HG03469 (cell line): ENCODE measurements at regions not wholly inside any gene's neighbourhood (a gene's known extent, or its start where the extent isn't known, plus 50 kb on each side); places are given as distances from the start of the nearest gene placed in this dataset.
"Not testable (repeated sequence)": the region's sequence is repeated elsewhere in the genome, so short reads cannot be mapped to it uniquely, and the experiment has no call there.

Source experiments
- ATAC-seq: cut with Tn5 transposase; IDR thresholded peaks from one replicate; pipeline ENCODE4 v1.9.1; 2021; ENCODE audit warnings: mild to moderate bottlenecking, moderate library complexity, moderate number of reproducible peaks; ENCODE audit not compliant: unreplicated experiment

DNA sequence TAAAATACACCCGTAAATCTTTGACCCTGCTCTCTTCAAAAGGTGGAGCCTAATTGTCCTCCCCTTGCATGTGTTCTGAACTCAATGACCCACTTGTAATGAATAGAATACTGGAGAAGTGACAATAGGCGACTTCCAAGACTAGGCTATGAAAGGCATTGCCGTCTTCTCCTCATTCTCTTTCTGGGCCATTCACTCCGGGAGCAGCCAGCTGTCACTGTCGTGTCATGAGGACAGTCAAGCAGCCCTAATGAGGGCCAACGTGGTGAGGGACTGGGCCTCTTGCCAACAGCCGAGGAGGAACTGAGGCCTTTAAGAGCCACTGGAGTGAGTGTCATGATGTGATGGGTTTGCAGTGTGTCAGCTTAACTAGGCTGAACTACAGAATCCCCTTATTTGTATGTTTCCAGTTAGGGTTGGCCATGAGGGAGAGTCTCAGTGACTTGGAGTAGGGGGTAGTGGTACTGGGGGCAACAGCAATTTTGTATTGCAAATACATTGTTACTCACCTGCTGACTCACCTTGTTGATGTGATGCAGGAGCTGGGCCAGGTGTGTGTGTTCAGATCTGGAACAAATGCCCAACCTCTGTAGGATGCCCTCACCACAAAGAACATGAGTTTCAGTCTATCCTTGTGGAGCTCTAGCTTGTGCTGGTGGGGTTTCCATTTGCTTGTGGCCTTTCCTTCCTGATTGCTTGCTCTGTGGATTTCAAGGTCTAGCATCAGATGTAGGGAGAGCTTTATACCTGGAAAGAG lies 188.5 kb upstream of the PROK2 start:
- ATAC-seq = no peak

DNA sequence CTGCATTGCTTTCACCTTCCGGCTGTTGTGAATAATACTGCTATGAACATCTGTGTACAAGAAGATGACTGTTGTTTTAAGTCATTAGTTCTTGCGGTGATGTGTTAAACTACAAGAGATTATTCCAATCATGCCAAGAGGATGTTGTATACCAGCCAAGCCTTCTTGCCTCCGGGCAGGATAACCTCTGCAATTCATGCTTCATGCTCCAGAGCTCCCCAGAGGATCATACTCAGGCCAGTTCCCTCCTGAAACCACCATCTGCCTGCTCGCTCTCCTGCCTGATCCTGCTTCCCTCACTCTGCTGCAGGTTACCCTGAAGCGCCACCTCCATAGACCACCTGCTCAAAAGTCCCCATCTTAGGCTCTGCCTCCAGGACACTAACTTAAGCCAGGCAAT lies 187.1 kb upstream of the PROK2 start:
- no peak for ATAC-seq

DNA sequence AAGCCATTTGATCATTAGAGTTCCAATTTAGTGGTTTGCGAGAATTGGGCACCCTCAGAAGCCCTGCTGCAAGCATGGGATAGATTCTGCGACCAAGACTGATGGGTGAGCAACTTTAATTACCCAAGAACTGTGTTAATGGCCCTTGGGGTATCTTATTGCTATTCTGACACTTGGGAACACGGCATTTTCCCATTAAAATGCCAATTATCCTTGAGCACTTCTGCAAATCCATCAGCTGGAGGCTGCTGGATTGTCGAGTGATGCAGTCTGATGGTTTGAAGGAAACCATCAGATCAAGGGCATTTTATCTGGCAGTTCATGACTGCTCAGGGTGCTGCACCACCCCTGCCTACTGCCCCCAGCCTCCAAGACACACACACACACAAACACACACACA lies 183.6 kb upstream of the PROK2 start:
- ATAC-seq = no peak

DNA sequence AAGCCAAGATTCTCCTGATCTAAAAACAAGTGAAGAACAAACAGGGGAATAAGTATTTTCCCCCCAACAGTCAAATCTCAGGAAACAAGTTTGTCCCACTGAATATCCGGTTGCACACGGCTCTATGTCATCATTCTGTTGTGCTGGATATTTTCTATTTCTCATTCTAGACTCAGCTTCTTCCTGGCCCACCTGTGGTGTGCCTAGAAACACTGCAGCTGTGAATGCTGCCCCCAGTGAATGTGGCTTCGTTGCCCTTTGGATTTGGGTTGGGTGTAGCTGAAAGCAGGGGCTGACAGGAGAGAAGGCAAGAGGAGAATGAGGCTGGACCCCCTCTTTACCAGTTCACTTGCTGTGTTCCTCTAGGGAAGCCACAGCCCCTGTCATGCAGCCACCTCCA lies 181.2 kb upstream of the PROK2 start:
- ATAC-seq = no peak

DNA sequence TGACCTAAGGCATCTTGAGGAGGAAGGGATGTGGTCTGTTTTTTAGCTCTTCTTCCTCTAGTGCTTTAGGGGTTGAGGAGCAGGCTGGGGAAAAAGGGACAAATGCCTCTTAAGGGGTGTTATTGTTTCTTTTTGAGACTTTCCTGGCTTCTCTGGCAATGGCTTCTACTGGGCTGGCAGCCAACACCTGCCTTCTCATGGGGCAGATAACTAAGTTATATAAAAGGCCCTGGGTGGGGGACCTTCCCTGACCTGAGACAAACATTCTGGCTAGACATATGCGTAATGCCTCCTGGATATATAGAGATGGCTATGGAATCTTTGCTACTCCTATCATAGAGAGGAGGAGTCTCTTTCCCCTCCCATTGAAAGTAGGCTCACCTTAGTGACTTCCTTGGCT lies 179.2 kb upstream of the PROK2 start:
- ATAC-seq = no peak

DNA sequence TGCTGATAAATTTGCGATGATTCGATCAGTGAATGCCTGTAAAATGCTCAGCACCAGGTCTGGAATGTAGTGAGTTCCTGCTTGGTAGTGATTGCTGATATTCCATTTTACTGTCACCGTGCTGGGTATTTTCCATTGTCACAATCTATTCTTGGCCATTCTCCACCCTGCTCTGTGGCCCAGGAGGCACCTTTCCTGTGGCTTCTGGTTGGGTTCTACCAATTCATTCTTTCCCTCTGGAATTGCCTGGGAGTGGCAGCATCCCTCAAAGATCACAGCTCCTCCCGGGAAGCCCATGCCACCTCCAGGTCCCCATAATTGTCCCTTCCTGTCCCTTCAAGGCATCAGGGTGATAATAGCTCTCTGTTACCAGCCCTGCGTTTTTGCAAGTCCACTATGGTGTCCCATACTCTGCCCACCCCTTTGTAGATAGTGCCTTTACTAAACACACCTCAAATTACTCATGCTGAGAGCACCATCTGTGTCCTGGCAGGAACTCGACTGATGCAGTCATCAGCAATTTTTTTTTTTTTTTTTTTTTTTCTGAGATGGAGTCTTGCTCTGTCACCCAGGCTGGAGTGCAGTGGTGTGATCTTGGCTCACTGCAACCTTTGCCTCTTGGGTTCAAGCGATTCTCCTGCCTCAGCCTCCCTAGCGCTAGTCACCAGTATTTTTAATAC lies 177.8 kb upstream of the PROK2 start:
- no peak for ATAC-seq

DNA sequence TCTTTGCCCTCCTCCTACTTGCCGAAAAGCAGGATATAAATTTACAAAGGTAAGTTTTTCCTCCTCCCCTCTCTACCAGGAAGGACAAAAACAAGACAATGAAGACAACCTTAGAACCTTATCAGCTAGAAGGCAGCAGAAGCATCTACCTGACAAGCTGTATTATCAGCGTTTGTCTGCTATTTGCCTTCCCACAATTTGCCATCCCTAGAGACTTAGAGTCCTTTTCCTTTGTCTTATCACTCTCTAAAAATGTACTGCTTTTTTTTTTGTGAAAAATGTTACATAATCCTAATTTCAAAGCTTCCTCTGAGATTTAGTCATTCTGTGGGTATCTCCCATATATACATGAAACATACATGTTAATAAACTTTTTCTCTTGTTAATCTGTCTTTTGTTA lies 176.9 kb upstream of the PROK2 start:
- ATAC-seq = no peak

DNA sequence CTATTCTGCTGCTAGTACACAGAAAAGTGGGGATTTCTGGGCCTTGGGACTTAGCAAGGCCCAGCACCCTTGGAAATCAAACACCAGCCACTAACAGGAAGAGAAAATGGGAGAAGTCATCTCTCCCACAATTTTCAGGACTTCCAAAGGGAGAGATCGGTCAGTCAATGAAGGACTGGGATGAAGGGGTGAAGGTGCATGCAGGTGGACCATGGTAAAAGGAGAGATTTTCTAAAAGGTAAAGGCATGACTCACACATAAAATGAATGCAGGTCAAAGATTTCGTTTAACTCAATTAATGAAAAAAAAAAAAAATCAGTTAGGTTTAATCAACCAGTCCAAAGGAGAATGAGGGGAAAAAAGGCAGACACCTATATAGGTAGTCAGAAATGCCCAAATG lies 176.4 kb upstream of the PROK2 start:
- no peak for ATAC-seq

DNA sequence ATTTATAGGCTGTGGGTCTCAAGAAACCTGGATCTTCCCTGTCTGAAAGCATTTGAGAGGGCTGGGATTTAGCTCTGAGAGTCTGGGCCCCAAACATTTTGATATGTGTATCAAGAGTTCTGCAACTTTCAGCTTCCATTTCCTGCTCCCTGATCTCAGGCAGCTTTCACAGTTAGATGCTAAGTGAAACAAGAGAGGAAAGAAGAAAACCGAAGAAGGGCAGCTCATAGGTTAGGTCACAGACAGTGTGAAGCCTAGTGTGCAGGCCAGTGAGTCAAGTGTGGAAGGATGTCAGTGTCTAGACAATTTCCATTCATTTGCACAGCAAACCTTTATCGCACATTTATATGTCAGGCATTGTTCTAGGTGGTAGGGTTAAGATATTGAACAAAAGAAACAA lies 173.6 kb upstream of the PROK2 start:
- no peak for ATAC-seq

DNA sequence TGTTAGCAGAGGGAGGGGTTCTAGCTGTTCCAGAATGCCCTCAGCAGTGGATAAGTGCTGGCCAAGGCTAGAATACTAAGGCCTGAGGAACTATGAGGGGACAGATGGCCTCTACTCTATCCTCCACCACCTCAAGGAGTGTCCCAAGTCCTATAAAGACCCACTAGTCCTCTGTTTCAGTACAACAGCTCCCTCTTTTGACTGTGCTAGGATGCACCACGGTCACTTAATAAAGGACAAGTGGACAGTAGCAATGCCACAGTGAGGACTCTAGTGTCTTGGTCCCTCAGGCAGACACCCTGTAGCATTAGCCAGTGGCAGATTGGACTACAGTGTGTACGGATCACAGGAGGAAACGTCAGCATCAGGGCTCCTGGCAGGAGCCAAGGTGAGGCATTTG lies 171.8 kb upstream of the PROK2 start:
- no peak for ATAC-seq

DNA sequence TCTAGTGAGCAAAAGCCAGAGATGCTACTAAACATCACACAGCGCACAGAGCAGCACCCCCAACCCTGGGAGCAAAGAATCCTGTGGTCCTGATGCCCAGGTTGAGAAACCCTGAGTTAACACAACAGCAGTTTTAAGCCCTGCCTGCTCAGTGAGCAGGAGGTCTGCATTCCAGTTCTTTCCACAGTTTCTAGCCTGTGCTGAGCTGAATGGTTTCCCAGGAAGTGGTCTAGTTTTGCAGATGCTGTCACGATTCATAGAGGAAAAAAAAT lies 171.1 kb upstream of the PROK2 start:
- ATAC-seq = no peak

DNA sequence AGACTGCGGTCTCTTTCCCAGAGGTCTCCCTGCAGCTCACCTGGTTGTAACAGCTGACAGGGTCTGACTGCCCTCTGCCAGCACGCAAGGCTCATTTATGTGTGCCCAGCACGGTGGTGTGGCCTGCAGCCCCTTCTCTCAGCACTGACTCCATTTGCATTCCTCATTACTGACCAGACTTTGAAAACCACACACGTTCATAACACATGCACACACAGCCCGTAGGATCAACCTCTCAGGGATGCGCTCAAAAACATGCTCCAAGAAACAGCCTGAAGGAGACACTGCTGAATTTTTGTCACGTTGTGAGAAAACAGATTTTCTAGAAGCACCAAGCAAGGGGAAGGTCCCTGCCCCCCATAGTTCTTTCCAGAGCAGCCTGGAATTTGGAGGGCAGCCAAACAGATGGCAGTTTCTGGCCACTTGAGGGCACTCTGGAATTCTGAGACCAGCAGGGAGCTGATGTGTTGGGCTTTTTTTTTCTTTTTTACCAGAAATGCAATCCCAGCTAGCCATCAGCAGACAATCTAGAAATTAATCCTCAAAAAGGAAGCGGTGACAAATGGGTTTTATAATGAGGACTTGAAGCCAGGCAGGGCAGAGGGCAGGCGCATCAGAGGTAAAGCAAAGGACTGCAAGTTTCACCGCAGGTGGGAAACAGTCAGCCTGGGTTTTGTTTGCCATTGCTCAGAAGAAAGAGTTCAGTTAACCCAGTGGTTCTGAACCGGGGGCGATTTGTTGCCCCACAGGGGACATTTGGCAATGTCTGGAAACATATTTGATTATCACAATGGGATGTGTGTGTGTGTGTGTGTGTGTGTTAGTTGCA lies 170.5 kb upstream of the PROK2 start:
- ATAC-seq = no peak

DNA sequence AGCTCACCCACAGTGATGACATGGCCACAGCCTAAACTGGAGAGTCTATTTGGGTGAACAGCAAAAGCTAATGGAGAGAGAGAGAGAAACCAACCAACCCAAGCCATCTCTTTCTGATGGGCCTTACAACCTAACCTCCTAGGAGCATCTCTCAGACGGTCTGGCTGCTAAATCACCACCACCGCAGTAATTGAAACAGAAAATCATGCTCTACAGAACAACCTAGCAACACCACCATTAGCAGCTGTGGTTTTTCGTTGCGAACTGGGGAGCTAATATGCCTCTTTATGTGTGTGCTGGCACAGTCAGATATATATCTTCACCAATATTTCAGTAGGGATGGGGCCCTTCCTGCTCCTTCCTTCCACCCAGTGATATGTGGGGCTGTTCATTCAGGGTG lies 166.9 kb upstream of the PROK2 start:
- no peak for ATAC-seq

DNA sequence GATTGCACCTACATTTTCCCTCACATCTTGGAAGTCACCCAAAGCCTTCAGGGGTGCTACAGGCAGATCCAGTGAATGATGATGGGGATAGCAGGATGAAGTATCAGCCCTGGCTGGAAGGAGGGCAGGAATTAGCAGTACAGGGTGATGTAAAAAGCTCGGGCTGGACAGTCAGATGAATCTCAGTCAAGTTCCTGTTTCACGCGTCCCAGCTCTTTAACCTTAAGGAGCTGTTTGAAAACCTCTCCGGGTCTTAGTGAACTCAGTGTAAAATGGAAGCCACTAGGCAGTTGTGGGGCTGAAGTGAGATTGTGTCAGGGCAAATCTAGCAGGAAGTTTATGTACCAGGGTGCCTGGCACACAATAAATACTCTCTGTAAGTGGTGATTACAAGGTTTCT lies 166.4 kb upstream of the PROK2 start:
- no peak for ATAC-seq

DNA sequence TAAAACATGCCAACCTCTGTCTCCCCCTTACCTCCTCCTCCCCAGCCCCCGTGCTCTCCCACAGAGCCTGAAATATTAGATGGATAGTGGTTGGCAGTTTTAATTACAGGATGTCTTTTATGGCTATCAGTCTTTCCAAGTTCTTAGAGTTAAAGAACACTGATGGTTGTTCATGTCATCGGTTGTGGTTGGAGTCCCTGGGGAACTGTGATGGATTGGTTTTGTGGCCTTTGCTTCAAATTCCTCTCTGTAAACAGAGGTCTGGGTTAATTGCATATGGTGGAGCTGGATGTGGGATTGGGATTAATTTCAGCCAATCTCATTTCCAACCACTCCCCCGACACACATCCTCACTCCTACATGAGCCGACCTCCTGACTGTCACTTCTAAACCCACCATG lies 164.5 kb upstream of the PROK2 start:
- ATAC-seq = no peak

DNA sequence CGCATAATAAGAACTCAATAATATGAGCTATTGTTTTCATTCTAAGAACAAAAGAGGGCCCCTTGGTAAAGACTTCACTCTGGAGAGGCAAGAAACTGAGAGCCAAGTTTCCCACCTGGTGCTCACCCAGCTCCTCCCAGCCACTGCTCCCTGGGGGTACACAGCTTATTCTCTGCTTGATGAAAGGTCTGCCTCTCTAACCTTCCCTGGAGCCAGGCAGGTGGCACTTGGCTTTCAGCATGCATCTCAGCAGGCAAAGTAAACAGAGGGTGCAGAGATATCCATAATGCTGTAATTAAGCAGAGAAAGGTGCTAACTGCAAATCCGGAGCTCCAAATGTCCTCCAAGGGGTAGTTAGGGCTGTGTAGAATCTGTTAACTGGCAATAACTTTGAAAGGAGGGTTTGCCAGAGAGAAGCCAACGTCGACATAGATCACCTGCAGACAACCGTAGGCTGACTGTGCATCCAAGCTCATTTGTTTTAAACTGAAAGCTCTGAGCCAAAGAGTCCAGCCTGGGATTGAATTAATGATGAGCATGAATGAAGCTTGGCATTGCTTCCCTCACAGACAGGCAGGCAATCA lies 159.6 kb upstream of the PROK2 start:
- ATAC-seq = no peak

DNA sequence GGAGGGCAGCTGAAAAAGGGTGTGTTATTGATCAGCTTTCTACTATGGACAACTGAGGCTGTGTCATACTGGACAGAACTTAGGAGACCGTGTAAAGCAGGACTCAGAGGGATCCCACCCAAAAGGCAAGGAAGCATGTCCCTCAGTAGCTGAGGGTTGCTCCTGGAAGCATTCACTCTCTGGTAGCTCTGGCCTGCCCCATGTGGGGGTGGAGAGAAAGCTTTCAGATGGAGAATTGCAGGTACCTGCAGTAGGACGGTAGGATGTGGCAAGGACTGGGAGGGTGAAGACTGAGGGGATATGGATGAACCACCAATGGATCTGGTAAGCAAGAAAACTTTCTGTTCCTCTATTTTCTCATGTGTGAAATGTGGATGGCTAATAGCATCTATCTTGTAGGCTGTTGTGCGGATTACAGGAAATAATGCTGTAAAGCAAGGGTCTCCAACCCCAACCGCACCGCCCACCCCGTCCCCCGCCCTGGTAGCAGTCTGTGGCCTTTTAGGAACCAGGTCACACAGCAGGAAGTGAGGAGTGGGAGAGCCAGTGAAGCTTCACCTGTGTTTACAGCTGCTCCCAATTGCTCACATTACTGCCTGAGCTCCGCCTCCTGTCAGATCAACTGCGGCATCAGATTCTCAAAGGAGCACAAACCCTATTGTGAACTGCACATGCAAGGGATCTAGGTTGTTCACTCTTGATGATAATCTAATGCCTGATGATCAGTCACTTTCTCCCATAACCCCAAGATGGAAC lies 157.7 kb upstream of the PROK2 start:
- no peak for ATAC-seq

DNA sequence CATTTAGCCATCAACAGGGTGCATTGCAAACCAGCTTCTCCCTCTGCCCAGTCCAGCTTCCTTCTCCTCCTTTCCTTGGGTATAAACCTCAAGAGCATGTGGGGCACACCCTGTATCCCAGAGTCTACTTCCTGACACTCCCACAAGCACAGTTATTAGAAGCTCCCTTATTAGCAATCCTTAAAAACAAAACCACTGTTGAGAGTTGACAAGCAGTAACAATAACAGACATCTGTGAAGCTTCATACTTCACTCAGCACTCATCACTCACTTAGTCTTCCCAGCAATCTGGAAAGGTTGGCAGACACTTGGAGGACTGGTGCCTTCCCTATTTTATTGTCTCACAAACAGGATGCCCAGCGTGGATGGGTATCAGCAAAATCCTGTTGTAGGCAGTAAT lies 155.5 kb upstream of the PROK2 start:
- no peak for ATAC-seq

DNA sequence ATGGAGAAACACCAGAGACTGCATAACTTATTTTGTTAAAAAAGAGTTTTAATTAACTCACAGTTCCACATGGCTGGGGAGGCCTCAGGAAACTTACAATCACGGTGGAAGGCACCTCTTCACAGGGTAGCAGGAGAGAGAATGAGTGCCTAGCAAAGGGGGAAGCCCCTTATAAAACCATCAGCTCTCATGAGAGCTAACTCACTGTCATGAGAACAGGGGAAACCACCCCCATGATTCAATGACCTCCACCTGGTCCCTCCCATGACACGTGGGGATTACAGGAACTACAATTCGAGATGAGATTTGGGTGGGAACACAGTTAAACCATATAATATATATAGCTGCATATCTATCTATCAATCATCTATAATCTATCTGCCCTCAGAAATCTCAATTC lies 153.1 kb upstream of the PROK2 start:
- ATAC-seq = not testable (repeated sequence)

DNA sequence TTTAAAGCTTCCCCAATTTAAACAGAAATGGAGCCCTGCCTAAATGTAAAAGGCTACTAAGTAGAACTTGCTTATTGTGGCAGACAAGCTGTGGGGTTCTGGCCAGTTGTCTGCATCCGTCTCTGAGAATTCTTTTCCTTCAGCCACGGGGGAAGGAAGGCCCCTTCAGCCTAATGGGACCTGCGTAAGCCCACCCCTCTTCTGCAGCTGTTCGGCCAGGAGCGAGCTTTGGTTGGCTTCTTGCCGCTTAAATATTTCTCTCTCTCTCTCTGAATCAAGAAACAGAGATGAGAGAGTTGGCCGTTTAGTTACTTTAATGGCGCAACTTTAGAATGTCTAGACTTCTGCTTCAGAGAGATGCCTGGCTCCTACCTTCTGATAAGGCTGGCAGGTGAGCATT lies 151.7 kb upstream of the PROK2 start:
- no peak for ATAC-seq
